HG02623 (cell line): ENCODE measurements at regions not wholly inside any gene's neighbourhood (a gene's known extent, or its start where the extent isn't known, plus 50 kb on each side); places are given as distances from the start of the nearest gene placed in this dataset.
"Not testable (repeated sequence)": the region's sequence is repeated elsewhere in the genome, so short reads cannot be mapped to it uniquely, and the experiment has no call there.

ENCODE experiments used
- ATAC-seq: cut with Tn5 transposase; IDR thresholded peaks from one replicate; pipeline ENCODE4 v1.9.1; 2021; ENCODE audit warnings: moderate library complexity; ENCODE audit not compliant: unreplicated experiment

DNA sequence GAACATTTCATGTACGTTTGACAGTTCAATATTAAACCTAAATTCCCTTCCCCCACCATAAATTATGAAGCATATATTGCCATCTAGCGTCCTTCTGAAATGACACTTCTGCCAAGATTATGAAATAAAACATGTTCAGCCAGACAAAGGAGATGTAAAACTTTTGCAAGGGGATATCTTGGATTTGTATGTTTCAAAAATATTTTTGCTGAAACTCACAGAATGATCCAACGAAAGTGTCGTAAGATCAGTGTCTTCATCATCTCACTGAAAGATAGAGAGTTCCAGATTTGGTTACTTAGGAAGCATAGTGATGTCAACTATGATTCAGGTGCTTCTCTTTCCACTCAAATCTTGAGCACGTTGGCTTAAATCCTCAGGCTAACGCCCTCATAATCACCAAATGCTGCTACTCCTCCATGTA lies 904.3 kb downstream of the XPNPEP1 start:
- no peak for ATAC-seq

DNA sequence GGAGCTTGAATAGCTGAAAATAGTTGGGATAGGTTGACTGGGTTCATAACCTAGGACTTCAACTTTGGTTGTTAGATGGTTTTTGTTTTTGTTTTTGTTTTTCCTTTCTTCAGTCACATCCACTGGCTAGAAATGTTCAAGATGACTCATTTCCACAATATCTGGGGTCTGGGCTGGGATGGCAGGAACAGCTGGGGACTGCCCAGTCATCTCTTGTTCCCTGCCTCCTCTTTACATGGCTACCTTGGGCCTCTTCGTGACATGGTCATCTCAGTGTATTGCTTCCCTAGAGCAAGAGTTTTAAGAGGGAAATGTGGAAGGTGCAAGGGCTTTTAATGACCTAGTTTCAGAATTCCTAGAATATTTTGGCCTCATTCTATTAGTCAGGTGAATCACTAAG lies 915.8 kb downstream of the XPNPEP1 start:
- ATAC-seq = no peak

DNA sequence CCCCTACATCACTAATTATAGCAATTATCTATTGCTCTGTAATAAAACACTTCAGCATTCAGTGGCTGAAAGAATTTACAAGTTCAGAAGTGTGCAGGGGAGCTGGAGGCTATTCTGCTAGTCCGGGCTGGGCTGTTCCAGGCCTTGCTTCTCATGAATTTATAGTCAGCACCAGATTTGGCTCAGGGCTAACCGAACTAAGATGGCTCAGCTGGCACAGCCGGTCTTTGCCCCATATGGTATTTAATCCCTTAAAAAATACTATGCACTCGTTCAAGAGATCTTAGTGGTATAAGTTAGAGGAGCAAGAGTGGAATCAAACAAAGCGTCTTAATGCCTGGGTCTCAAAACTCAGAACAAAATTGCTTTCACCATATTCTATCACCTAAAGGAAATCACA lies 932.9 kb downstream of the XPNPEP1 start:
- ATAC-seq = no peak

DNA sequence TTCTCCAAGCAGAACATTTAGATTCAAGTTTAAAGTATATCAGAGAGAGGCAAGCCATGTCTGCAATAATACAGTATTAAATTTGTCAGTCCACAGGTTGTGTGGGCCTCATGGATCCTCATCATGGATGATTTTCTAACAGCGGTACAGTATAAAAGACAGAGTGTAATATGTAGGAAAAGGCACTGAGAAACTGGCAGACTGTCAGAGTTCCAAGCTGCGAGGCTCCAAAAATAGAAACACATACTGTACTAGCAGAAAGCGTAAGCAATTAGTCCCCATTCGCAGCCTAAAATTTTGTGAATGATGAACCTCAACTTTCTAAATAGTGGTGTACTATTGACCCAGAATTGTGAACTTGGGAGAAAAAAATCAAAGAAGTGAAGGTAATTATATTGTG lies 933.3 kb downstream of the XPNPEP1 start:
- no peak for ATAC-seq

DNA sequence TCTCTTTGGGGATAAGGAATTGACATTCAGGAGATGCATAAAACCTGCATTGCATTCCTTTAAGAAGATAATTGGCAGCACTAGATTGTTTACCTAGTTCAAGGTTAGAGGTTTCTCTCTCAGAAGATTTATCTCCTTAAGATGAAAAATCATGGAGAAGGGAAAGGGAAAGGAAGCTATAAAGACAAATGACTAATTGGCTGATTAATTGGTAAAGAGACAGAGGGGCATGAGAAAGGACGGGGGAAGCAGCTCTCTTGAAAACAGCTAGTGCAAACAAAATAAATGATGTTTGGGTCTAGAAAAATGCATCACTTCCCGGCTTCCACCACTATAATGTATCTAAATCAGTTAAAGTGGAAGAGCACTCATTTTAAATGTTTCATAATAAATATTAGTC lies 941.2 kb downstream of the XPNPEP1 start:
- no peak for ATAC-seq

DNA sequence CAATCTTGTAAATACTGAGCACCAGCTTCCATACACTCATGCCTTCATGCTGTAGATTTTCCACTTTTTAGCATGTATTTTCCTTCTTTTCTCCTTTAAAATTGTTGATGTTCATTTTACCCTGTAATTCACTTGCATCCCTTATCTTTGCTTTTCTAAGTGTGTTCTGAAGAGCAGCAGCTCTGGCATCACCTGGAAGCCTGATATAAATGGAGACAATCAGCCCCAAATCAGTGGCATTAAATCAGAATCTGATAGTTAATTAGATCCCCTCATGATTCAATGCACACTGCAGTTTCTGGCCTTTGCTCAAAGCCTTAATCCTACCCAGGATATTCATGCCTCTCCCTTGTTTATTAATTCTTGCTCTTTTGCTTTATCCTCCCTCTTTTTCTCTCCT lies 942.4 kb downstream of the XPNPEP1 start:
- no peak for ATAC-seq

DNA sequence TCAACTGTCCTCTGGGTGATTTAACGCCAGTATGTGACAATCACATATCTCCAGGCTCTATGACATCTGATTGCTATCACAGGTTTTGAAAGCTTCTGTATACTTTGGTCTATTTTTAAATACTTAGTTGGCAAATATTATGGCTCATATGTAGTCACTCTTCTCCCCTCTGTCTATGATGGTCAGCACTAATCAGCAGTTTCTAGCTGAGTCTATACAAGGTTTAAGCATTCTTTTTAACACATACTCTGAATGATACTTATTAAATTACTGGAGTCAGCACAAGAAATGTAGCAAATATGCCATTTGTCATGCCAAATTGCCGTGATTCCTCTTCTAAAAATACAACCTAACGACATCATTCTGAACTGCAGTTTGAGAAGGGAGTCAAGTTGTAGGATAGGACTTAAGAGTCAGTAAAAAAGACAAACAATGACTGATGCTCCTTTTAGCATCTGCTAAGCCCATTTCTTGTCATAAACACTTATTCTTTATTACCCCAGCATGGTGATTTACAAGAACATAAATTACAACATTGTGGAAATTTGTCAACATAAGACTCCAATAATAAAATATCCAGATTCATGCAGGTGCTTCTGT lies 947.8 kb downstream of the XPNPEP1 start:
- ATAC-seq = no peak

DNA sequence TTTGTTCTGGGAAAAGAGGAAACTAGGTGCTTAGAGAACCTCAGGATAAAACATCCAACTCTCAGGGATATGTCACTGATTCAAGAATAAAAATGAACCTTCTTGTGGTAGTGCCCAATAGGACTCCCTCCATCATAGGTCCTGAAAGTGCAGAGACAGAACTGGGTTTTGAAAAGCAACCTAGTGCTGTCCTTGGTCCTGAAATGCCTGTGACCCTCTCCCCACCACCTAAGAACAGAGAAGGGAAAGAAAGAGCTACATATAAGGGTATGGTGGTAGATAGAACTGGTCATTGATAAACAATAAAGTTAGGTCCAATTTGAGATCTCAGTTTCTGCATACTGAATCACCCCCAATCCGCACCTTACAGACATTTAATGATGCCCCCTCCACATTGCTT lies 953.3 kb downstream of the XPNPEP1 start:
- ATAC-seq = no peak

DNA sequence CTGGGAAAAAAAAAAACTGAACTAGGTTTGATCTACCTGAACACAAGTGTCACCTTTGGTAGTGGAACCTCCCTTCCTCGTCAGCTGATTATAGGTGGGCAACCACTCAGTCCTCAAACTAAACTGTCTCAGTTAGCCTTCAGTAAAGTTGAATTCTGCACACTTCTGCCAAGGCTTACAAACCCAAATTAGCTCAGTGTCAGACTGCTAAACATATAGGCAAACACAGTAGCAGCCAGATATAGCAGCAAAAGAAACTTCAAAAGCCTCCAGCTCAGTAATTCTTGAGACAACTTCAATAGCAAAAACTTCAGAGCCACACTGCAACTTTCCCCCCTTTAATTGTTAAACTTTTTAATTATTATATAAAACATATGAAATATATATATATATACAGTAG lies 956.9 kb downstream of the XPNPEP1 start:
- no peak for ATAC-seq

DNA sequence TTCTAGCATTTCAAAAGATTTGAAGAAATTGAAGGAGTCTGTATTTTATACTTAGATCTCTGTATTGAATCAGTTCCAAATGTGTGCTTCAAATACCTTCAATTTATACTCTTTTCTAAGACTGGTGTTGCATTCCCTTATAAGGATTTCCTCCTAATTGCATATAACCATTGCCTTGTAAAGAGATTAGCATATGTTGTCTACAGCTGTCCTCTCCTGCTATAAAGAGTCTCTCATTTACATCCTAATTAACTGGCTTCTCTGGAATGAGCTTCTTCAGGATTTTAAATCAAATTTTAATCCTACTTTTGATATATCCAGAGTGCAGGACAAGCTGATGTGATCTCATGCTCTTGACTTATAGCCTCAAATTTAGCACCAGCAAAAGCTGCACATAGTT lies 957.3 kb downstream of the XPNPEP1 start:
- ATAC-seq = no peak

DNA sequence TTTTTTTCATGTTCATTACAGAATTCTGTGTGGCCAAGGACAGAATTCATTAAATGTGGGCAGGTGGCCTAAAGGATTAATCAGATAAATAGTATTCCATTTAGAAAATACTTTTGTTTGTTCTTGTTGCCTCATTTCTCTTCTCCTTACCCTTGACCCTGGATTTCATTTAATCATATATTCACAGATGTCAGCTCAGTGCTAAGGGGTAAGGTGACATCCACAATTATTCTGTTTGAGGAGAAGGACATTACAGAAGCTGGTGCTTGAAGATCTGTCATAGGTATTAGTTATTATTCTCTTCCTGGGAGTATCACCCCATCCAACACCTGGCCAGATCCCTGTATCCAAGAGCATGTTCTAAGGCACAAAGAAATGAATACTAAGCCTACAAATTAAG lies 961.1 kb downstream of the XPNPEP1 start:
- ATAC-seq = no peak

DNA sequence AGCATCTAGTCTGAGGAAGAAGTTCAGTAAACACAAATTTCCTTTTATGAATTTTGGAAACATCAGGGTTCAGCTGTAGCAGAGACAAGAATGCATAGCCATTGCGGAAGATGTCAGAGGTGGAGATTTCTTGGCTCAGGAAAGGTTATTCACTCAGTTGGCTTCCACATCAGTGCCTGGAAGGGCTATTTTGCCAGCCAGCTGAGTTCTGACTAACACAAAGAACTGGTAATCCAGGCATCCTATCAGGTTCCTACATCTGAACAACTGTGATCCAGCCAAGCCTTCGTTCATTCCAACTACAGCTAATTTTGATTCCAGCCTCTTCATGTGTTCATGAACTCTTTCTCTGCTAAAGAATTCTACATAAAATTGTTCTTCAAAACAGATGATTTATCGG lies 965.6 kb downstream of the XPNPEP1 start:
- ATAC-seq = no peak

DNA sequence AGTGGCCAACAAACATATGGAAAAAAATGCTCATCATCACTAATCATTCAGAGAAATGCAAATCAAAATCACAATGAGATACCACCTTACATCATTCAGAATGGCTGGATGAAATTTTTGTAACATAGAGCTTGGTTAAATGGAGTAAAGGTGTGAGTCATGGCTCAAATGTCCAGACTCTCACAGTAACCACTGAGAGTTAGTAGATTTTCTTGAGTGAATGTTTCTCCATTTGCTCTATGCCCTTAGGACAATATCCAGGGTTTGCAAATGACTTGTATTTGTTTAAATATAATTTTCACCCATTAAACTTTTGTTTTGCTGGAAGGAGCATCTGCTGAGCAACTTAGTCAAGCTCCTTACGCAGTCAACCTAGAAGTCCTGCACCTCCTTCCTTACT lies 967.2 kb downstream of the XPNPEP1 start:
- no peak for ATAC-seq

DNA sequence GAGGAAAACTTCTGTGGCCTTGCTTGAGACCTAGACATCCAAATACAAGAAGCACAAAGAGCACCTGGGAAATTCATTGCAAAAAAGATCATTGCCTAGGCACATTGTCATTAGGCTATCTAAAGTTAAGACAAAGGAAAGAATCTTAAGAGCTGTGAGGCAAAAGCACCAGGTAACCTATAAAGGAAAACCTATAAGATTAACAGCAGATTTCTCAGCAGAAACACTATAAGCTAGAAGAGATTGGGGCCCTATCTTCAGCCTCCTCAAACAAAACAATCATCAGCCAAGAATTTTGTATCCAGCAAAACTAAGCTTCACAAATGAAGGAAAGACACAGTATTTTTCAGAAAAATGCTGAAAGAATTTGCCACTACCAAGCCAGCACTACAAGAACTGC lies 1003.3 kb downstream of the XPNPEP1 start:
- ATAC-seq = not testable (repeated sequence)

DNA sequence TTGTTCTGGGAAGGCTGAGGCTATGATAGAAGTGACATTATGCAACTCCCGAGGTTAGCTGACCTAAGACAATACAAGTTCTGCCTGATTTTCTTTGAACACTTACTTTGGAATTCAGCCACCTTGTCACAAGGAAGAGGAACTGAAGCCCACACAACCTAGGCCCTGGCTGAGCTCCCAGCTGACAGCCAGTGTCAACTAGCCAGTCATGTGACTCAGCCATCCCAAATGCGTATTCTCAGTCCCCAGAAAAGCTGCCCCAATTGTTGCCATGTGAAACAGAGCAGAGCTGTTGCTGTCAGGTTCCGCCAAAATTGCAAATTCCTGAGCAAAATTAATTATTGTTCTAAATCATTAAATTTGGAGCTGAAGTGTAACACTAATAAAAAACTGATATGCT lies 1010.0 kb downstream of the XPNPEP1 start:
- ATAC-seq = no peak

DNA sequence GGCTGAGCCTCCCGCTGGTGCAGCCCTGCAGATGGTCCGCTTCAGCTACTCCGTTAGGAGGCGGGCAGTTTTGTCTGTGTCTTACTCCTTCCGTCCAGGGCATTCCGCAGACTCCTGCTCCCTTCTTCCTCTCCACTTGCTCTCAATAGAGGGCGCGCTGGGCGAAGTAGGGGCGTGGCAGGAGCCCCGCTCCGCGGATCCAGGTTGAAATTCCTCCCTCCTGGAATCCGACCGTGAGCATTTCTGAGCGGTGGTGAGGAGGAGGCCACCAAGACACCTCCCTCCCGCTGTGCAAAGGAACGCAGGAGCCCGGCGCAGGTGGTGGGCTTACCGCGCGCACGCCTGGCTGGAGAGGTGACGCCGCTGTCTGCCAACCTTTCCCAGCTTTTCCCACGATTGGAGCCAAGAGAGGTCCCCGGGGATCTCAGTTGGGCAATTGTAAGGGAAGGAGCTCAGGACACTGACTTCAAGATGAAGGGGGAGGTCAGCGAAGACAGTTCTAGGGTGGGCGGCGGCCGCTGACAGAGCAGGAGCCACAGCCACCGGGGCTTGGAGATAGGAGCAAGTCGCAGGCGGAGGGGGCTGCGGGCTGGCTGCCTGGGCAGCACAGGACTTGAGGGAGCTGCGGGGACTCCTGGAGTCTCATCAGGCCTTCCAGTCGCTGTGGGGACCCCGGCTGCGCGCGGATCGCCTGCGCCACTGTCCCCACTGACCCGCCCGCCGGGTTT lies 1011.3 kb downstream of the XPNPEP1 start:
- ATAC-seq = peak; percentile 48

DNA sequence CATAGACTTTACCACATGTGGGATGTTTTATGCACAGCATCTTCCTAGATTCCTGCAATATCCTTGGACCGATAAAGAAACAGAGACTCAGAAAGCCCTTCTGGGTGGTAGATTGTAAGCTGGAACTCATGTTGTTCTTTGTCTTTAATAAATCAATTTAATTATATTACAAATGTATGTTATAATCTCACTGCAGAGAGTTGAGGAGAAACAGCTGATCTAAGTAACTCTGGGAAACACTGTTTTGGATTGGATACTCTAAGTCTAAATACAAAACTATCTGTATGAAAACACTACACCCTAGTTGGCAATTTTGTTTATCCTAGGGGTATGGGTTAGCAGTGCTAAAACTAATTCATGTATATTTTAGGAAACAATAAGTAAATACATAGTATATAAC lies 1015.2 kb downstream of the XPNPEP1 start:
- no peak for ATAC-seq

DNA sequence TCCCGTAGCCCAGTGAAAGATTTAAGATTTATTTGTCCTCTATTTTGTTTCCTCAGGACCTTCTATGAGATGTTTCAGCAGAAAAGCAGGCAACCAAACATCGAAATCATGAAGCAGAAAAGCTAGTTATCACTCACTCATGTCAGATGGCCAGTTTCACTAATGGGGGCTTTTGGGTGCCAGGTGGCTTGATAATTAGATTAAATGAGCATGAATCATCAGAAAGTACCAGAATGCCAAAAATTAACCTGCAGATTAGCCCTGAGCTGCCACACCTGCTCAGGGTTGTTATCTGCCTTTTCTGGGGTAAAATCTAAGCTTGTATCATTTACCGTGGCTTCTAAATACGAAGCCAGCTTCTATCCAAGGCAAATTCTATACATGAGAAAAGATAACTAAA lies 1017.5 kb downstream of the XPNPEP1 start:
- no peak for ATAC-seq

DNA sequence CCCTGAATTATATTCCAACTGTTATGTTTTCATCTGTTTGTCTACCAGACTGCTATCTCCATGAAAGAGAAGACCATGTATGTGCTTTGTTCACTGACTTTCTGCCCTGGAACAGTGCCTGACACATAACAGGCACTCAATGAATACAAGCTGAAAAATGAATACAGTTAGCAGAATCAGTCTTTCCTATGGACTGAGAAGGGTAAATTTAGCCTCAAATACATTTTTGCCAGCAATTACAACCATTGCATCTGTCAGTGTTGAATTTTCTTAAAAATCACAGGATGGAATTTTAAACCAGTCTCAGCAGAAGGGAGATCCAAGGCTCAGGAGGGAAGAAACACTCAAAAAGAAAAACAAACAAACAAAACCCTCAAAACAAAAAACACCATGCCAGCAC lies 1018.1 kb downstream of the XPNPEP1 start:
- ATAC-seq = no peak

DNA sequence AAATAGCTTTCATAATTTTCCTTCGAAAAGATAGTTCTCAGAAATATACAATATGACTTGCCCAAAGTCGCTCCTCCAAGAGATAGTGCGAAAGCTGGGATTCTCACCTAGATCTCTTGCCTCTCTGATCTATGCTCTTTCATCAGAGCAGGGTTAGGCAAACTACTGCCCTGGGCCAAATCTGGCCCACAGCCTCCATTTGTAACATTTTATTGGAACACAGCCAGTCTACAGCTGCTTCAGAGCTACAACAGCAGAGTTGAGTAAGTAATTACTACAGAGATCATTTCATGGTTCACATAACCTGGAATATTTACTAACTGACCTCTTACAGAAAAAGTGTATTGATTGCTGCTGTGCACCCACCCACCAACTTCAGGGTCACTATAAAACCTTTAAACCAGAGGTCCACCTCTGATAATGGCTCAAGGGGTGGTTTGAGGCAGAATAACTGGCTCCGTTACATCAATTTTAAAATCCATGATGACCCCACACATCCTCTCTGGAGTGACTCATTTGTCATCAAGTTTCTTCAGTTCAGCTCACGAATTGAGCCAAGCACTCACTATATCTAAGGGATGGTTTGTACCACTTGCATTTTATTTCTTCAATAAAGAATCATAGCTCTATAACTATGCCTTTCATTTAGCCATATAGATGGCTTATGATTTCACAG lies 1019.0 kb downstream of the XPNPEP1 start:
- ATAC-seq = no peak

DNA sequence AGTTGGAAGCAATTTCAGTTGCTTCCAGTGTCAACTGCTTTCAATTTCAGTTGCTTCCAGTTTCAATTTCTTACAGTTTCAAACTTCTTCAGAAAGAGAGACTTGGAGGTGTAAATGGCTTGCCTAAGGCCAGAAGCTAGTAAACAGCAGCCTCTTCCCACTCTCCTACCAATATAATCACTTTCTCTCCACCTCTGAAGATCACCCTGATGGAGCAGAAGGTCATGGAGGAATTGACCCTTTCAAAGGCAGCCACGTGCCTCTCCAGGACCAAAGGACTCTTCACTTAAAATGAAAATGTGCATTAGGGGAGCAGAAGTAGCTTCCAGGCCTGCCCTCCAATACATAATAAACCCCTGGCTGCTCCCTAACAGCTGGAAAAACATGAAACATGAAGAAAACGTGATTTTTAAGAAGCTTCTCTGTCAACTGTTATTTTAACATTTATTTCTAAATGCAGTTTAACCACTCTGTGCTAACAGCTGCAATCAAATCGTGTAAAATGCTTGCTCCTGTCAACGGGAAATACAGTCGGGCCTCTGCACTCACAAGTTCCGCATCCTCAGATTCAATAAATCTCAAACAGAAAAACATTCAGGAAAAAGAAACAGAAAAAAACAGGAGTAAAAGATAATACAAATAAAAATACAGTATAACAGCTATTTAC lies 1020.6 kb downstream of the XPNPEP1 start:
- no peak for ATAC-seq
